ENCODE measurements at regions not wholly inside any gene's neighbourhood (a gene's known extent, or its start where the extent isn't known, plus 50 kb on each side); places are given as distances from the start of the nearest gene placed in this dataset.
"Not testable (repeated sequence)": the region's sequence is repeated elsewhere in the genome, so short reads cannot be mapped to it uniquely, and the experiment has no call there.

- DNase-seq: no peak
Observed at GRCh38 chr4:124053872-124054538, 657.4 kb downstream of the SPRY1 start.

- no peak for DNase-seq
Observed at GRCh38 chr4:124055336-124055735, 657.2 kb downstream of the ANKRD50 start.

- no peak for DNase-seq
Observed at GRCh38 chr4:124055896-124056295, 656.6 kb downstream of the ANKRD50 start.

GRCh38 chr4:124060261-124060918, 652.1 kb downstream of the ANKRD50 start:
- peak; percentile 76 for DNase-seq

- peak; percentile 78 for DNase-seq
Observed at GRCh38 chr4:124061413-124061812, 651.1 kb downstream of the ANKRD50 start.

- DNase-seq: no peak
Observed at GRCh38 chr4:124065422-124065821, 647.1 kb downstream of the ANKRD50 start.

- no peak for DNase-seq
Observed at GRCh38 chr4:124065936-124066335, 646.6 kb downstream of the ANKRD50 start.

GRCh38 chr4:124066595-124066994, 645.9 kb downstream of the ANKRD50 start:
- no peak for DNase-seq

- DNase-seq: no peak
Observed at GRCh38 chr4:124067046-124067445, 645.5 kb downstream of the ANKRD50 start.

GRCh38 chr4:124070688-124071484, 641.6 kb downstream of the ANKRD50 start:
- DNase-seq: no peak

- not testable (repeated sequence) for DNase-seq
Observed at GRCh38 chr4:124075276-124075675, 637.3 kb downstream of the ANKRD50 start.

GRCh38 chr4:124079174-124079780, 633.3 kb downstream of the ANKRD50 start:
- no peak for DNase-seq

- DNase-seq: peak; percentile 25
Observed at GRCh38 chr4:124083711-124084110, 628.8 kb downstream of the ANKRD50 start.

- no peak for DNase-seq
Observed at GRCh38 chr4:124085561-124086180, 626.9 kb downstream of the ANKRD50 start.

GRCh38 chr4:124090021-124090420, 622.5 kb downstream of the ANKRD50 start:
- no peak for DNase-seq

- DNase-seq: no peak
Observed at GRCh38 chr4:124092101-124092500, 620.4 kb downstream of the ANKRD50 start.

GRCh38 chr4:124092541-124092984, 620.0 kb downstream of the ANKRD50 start:
- DNase-seq: no peak

- DNase-seq: peak; percentile 64
Observed at GRCh38 chr4:124095621-124096020, 616.9 kb downstream of the ANKRD50 start.

GRCh38 chr4:124096290-124096689, 616.2 kb downstream of the ANKRD50 start:
- DNase-seq: no peak

- DNase-seq: no peak
Observed at GRCh38 chr4:124097447-124097846, 615.1 kb downstream of the ANKRD50 start.

GRCh38 chr4:124104101-124104500, 608.4 kb downstream of the ANKRD50 start:
- no peak for DNase-seq

GRCh38 chr4:124104628-124105027, 607.9 kb downstream of the ANKRD50 start:
- DNase-seq: no peak

Data from skin of body (tissue), 1 donor.